SK-N-SH (cell line): ENCODE measurements at regions not wholly inside any gene's neighbourhood (a gene's known extent, or its start where the extent isn't known, plus 50 kb on each side); places are given as distances from the start of the nearest gene placed in this dataset.

ENCODE experiments used
- CTCF ChIA-PET: fragments of 300-600, 350-600 bp; formaldehyde crosslinking; extraction: SDS; loops from one replicate; lab custom pipeline; 2021; lab: Yijun Ruan, JAX
- POLR2A ChIA-PET: fragments of 350-600 bp; sonication (Branson Sonifier 250); formaldehyde crosslinking; extraction: SDS; loops from one replicate; lab custom pipeline; 2020; ENCODE audit warnings: antibody characterized with exemption, inconsistent platforms; lab: Yijun Ruan, JAX
- DNase-seq: peaks from one replicate; pipeline ENCODE4 v3.0.0; 2012
- H2AFZ ChIP-seq: fragments of 200-600 bp; sonication (generic); 2 replicates; pipeline ENCODE4 v1.8.1; 2016; ENCODE audit warnings: antibody characterized with exemption, mild to moderate bottlenecking, low read depth
- H3F3A ChIP-seq: fragments of 200-600 bp; sonication (generic); replicated peaks from 2 replicates; pipeline ENCODE3; 2016; ENCODE audit warnings: antibody characterized with exemption, mild to moderate bottlenecking; ENCODE audit not compliant: insufficient read depth
- H3K27ac ChIP-seq, 2 experiments: fragments of 200-500 bp in 1 of 2; fragments of 200-600 bp in 1 of 2; sonication (Bioruptor generic) in 1 of 2; sonication (generic), shearing (Covaris generic) in 1 of 2; 2 replicates each; pipeline versions ENCODE4 v1.5.1 to v1.6.1; 2014 to 2016; ENCODE audit warnings: low read depth in 2 of 2, inconsistent platforms in 1 of 2, low read length in 1 of 2, mild to moderate bottlenecking in 1 of 2, mixed read lengths in 1 of 2
- H3K27me3 ChIP-seq: fragments of 200-600 bp; sonication (generic), shearing (Covaris generic); 2 replicates; pipeline ENCODE4 v1.6.1; 2016; ENCODE audit warnings: mixed run types; ENCODE audit not compliant: insufficient read depth
- H3K36me3 ChIP-seq, 2 experiments: fragments of 200-500 bp in 1 of 2; fragments of 200-600 bp in 1 of 2; sonication (Bioruptor generic) in 1 of 2; sonication (generic) in 1 of 2; replicated peaks in 1 of 2; 2 replicates each; pipeline versions ENCODE3 to v1.5.1; 2014 to 2016; ENCODE audit warnings: low read length in 1 of 2, mild to moderate bottlenecking in 1 of 2; ENCODE audit not compliant: insufficient read depth in 2 of 2, control insufficient read depth in 1 of 2
- H3K4me1 ChIP-seq, 2 experiments: fragments of 200-500 bp in 1 of 2; fragments of 200-600 bp in 1 of 2; sonication (Bioruptor generic) in 1 of 2; sonication (generic), shearing (Covaris generic) in 1 of 2; 2 replicates each; pipeline versions ENCODE4 v1.5.1 to v1.6.1; 2014 to 2016; ENCODE audit warnings: low read depth in 1 of 2, low read length in 1 of 2, mixed run types in 1 of 2; ENCODE audit not compliant: insufficient read depth in 2 of 2, control insufficient read depth in 1 of 2
- H3K4me2 ChIP-seq: fragments of 200-600 bp; sonication (generic), shearing (Covaris generic); 2 replicates; pipeline ENCODE4 v1.6.1; 2017; ENCODE audit warnings: mixed run types
- H3K4me3 ChIP-seq, 2 experiments: fragments of 200-500 bp in 1 of 2; fragments of 200-600 bp in 1 of 2; sonication (Bioruptor generic) in 1 of 2; sonication (generic), shearing (Covaris generic) in 1 of 2; 2 replicates each; pipeline versions ENCODE4 v1.5.1 to v1.8.1; 2014 to 2016; ENCODE audit warnings: low read depth in 2 of 2, inconsistent platforms in 1 of 2, low read length in 1 of 2, mild to moderate bottlenecking in 1 of 2, mixed read lengths in 1 of 2, moderate library complexity in 1 of 2
- H3K79me2 ChIP-seq: fragments of 200-600 bp; sonication (generic); 2 replicates; pipeline ENCODE4 v1.8.1; 2017; ENCODE audit warnings: mild to moderate bottlenecking; ENCODE audit not compliant: insufficient read depth
- H3K9ac ChIP-seq: fragments of 200-600 bp; sonication (generic); 2 replicates; pipeline ENCODE4 v1.6.1; 2017; ENCODE audit warnings: mixed run types
- H3K9me2 ChIP-seq: fragments of 200-600 bp; sonication (generic); 2 replicates; pipeline ENCODE4 v1.6.1; 2017; ENCODE audit warnings: mixed run types
- H3K9me3 ChIP-seq: fragments of 200-600 bp; sonication (generic); 2 replicates; pipeline ENCODE4 v1.6.1; 2017; ENCODE audit warnings: mixed run types, mild to moderate bottlenecking, moderate library complexity
- H4K20me1 ChIP-seq: fragments of 200-600 bp; sonication (generic); 2 replicates; pipeline ENCODE4 v1.6.1; 2017; ENCODE audit warnings: mild to moderate bottlenecking, mixed run types; ENCODE audit not compliant: insufficient read depth
- CHD2 ChIP-seq: fragments of 150-350 bp; IDR thresholded peaks from 2 replicates; pipeline ENCODE4 v1.6.1; 2018; ENCODE audit warnings: low read length; ENCODE audit not compliant: partially characterized antibody
- ELF1 ChIP-seq: IDR thresholded peaks from 2 replicates; pipeline ENCODE4 v1.4.0; 2012
- FOSL2 ChIP-seq: IDR thresholded peaks from 2 replicates; pipeline ENCODE4 v1.4.0; 2012; ENCODE audit warnings: low read depth, mild to moderate bottlenecking, moderate library complexity, borderline replicate concordance
- FOXJ3 ChIP-seq: sonication (generic); formaldehyde crosslinking; IDR thresholded peaks from 2 replicates; pipeline ENCODE4 v1.5.1; 2020; ENCODE audit warnings: mild to moderate bottlenecking, missing genetic modification reagents
- FOXM1 ChIP-seq: IDR thresholded peaks from 2 replicates; pipeline ENCODE4 v1.4.0; 2012; ENCODE audit warnings: low read depth, mild to moderate bottlenecking
- GATA2 ChIP-seq: sonication (generic); formaldehyde crosslinking; IDR thresholded peaks from 2 replicates; pipeline ENCODE4 v1.5.0; 2020; ENCODE audit warnings: mild to moderate bottlenecking, missing genetic modification reagents
- JUND ChIP-seq: IDR thresholded peaks from 2 replicates; pipeline ENCODE4 v1.4.0; 2012
- MEF2A ChIP-seq: IDR thresholded peaks from 2 replicates; pipeline ENCODE4 v1.4.0; 2012; ENCODE audit warnings: low read depth, borderline replicate concordance
- MXI1 ChIP-seq: IDR thresholded peaks from 2 replicates; pipeline ENCODE4 v1.6.1; 2012; ENCODE audit warnings: mild to moderate bottlenecking, low read depth, low read length, improper control_type of control experiment
- NFIC ChIP-seq: IDR thresholded peaks from 2 replicates; pipeline ENCODE4 v1.4.0; 2012; ENCODE audit warnings: borderline replicate concordance
- POLR2AphosphoS5 ChIP-seq: IDR thresholded peaks from 2 replicates; pipeline ENCODE4 v1.6.1; 2012; ENCODE audit warnings: low read depth, low read length
- RXRA ChIP-seq: IDR thresholded peaks from 2 replicates; pipeline ENCODE4 v1.4.0; 2012; ENCODE audit warnings: low read depth, mild to moderate bottlenecking, borderline replicate concordance
- SIN3A ChIP-seq: IDR thresholded peaks from 2 replicates; pipeline ENCODE4 v1.6.1; 2012; ENCODE audit warnings: low read depth, mild to moderate bottlenecking, low read length, moderate library complexity, borderline replicate concordance
- SMC3 ChIP-seq: IDR thresholded peaks from 2 replicates; pipeline ENCODE4 v1.6.1; 2012; ENCODE audit warnings: low read depth, low read length, improper control_type of control experiment
- TEAD4 ChIP-seq: IDR thresholded peaks from 2 replicates; pipeline ENCODE4 v1.4.0; 2012; ENCODE audit warnings: mild to moderate bottlenecking, borderline replicate concordance; ENCODE audit not compliant: insufficient read depth
- WGBS: methylation state at CpG from one replicate; pipeline ENCODE4 v1.1.6; 2017; ENCODE audit warnings: low lambda C conversion rate; 5-methylcytosine and 5-hydroxymethylcytosine counted together
- TF ChIP-seq, protein P1 (sequence below): IDR thresholded peaks from 2 replicates; pipeline ENCODE4 v1.6.1; 2012; ENCODE audit warnings: mild to moderate bottlenecking, low read depth, low read length, moderate library complexity
- TF ChIP-seq, protein P2 (sequence below): IDR thresholded peaks from 2 replicates; pipeline ENCODE4; 2012
- TF ChIP-seq, protein P3 (sequence below): IDR thresholded peaks from 2 replicates; pipeline ENCODE4 v1.4.0; 2012; ENCODE audit warnings: low read depth
- TF ChIP-seq, protein P4 (sequence below): IDR thresholded peaks from 2 replicates; pipeline ENCODE4 v1.4.0; 2012; ENCODE audit warnings: low read depth, borderline replicate concordance

DNA sequence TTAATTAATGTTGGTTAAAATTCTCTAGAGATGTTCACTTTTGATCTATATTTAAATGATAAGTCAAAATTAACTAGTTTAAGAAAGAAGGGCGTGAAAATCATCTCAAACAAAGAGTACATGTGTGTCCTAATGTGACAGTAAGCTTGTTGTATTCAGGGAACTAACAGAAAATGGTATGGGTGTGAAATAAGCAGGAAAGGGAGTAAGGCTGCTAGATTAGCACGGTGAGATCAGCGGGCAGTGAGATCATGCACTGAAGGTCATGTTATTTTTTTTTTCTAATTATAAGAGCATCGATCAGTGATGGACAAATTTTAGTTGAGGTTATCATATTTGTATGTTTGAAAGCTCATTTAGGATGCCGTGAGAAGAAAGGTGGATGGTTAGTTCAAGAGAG lies 430.8 kb downstream of the DIPK2A start (continued):
- TF ChIP-seq MXI1, result no peak

DNA sequence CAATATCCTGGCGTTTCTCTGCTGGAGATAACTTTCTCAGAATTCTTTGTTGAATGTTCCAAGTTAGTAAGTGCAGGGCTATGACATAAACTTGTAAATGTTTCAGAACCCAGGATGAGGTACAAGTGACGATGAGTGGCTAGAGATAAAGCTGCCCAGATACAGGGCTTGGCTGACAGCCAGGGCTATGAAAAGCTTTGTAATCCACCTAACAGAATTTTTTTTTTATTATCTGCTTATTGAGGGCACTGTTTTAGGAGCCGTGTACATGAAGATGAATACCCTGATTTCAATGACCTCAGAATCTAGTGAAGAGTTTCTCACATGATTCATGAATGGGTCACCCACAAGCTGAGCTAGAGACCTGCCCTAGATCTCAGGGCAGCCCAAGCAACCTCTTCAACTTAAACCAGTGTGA lies 431.4 kb downstream of the DIPK2A start:
- no peak overlapping the region for H2AFZ ChIP-seq
- H3K27me3 ChIP-seq, result no peaks in the 10 kb centered on the region
- no peaks in the 10 kb centered on the region for H3K9me3 ChIP-seq
- H3K36me3 ChIP-seq, result no peaks in the 10 kb centered on the region
- POLR2A ChIA-PET, result no interaction called here
- no peaks in the 10 kb centered on the region for H3K9me2 ChIP-seq
- no peaks in the 10 kb centered on the region for H3K79me2 ChIP-seq
- no peaks in the 10 kb centered on the region for H3F3A ChIP-seq
- no peak overlapping the region for H3K27ac ChIP-seq
- no peaks in the 10 kb centered on the region for H4K20me1 ChIP-seq
- no peak for DNase-seq
- CTCF ChIA-PET, result no interaction called here
- TF ChIP-seq CHD2, result no peak
- no peak for TF ChIP-seq ELF1
- TF ChIP-seq, protein P1, sequence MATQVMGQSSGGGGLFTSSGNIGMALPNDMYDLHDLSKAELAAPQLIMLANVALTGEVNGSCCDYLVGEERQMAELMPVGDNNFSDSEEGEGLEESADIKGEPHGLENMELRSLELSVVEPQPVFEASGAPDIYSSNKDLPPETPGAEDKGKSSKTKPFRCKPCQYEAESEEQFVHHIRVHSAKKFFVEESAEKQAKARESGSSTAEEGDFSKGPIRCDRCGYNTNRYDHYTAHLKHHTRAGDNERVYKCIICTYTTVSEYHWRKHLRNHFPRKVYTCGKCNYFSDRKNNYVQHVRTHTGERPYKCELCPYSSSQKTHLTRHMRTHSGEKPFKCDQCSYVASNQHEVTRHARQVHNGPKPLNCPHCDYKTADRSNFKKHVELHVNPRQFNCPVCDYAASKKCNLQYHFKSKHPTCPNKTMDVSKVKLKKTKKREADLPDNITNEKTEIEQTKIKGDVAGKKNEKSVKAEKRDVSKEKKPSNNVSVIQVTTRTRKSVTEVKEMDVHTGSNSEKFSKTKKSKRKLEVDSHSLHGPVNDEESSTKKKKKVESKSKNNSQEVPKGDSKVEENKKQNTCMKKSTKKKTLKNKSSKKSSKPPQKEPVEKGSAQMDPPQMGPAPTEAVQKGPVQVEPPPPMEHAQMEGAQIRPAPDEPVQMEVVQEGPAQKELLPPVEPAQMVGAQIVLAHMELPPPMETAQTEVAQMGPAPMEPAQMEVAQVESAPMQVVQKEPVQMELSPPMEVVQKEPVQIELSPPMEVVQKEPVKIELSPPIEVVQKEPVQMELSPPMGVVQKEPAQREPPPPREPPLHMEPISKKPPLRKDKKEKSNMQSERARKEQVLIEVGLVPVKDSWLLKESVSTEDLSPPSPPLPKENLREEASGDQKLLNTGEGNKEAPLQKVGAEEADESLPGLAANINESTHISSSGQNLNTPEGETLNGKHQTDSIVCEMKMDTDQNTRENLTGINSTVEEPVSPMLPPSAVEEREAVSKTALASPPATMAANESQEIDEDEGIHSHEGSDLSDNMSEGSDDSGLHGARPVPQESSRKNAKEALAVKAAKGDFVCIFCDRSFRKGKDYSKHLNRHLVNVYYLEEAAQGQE, result no peak
- no peak for TF ChIP-seq FOSL2
- no peak for TF ChIP-seq SIN3A
- TF ChIP-seq, protein P2, sequence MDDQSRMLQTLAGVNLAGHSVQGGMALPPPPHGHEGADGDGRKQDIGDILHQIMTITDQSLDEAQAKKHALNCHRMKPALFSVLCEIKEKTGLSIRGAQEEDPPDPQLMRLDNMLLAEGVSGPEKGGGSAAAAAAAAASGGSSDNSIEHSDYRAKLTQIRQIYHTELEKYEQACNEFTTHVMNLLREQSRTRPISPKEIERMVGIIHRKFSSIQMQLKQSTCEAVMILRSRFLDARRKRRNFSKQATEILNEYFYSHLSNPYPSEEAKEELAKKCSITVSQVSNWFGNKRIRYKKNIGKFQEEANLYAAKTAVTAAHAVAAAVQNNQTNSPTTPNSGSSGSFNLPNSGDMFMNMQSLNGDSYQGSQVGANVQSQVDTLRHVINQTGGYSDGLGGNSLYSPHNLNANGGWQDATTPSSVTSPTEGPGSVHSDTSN, result no peak
- no peak overlapping the region for H3K4me2 ChIP-seq
- no peak overlapping the region for H3K4me3 ChIP-seq
- no peaks in the 10 kb centered on the region for H3K4me1 ChIP-seq
- WGBS, result 0% methylated on average over 3 of the region's 3 CpGs
- H3K9ac ChIP-seq, result no peak overlapping the region

DNA sequence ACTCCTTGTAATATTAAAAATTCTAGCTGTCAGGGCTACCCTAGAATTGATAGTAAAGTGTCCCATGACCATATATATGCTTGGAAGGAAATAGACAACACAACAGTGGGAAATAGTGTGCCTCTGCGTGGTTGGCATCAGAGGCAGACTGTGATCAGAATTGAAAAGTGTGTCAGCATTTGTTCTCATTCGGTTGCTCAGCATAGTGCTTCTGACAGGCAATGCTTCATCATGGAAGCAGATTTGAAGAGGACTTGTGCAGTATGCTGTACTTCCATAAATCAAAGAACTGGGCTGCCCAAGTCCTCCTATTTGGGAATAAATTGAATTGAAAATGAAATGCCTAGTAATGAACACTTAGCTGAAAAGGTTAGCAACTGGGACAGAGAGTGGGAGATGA lies 435.7 kb downstream of the DIPK2A start:
- 0% methylated on average over 2 of the region's 2 CpGs for WGBS
- CTCF ChIA-PET, result no interaction called here
- TF ChIP-seq MEF2A, result no peak
- TF ChIP-seq GATA2, result no peak
- TF ChIP-seq FOXM1, result no peak
- no peak for TF ChIP-seq NFIC
- TF ChIP-seq, protein P3, sequence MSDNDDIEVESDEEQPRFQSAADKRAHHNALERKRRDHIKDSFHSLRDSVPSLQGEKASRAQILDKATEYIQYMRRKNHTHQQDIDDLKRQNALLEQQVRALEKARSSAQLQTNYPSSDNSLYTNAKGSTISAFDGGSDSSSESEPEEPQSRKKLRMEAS, result no peak
- no peak for TF ChIP-seq ELF1
- TF ChIP-seq SMC3, result no peak
- no peak for TF ChIP-seq JUND
- TF ChIP-seq, protein P4, sequence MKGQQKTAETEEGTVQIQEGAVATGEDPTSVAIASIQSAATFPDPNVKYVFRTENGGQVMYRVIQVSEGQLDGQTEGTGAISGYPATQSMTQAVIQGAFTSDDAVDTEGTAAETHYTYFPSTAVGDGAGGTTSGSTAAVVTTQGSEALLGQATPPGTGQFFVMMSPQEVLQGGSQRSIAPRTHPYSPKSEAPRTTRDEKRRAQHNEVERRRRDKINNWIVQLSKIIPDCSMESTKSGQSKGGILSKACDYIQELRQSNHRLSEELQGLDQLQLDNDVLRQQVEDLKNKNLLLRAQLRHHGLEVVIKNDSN, result no peak
- TF ChIP-seq SIN3A, result no peak
- TF ChIP-seq FOXJ3 (CRISPR knock-in tag), result no peak
- no peak for TF ChIP-seq POLR2AphosphoS5
- TF ChIP-seq, protein P1, result no peak
- TF ChIP-seq TEAD4, result no peak
- no peak for TF ChIP-seq RXRA

More for the DNA sequence above, 435.7 kb downstream of the DIPK2A start:
- Histone ChIP-seq H3K4me1 (no peaks in the 10 kb centered on the region), H3F3A (no peaks in the 10 kb centered on the region), H2AFZ (no peak overlapping the region), H4K20me1 (no peaks in the 10 kb centered on the region), H3K9ac (no peak overlapping the region), H3K79me2 (no peaks in the 10 kb centered on the region), H3K9me2 (no peaks in the 10 kb centered on the region), H3K36me3 (no peaks in the 10 kb centered on the region), H3K9me3 (no peaks in the 10 kb centered on the region), H3K4me2 (no peak overlapping the region), H3K27ac (no peak overlapping the region), H3K4me3 (no peak overlapping the region), H3K27me3 (no peaks in the 10 kb centered on the region)
- POLR2A ChIA-PET, result no interaction called here
- DNase-seq, result no peak
